ENCODE measurements at regions not wholly inside any gene's neighbourhood (a gene's known extent, or its start where the extent isn't known, plus 50 kb on each side); places are given as distances from the start of the nearest gene placed in this dataset.

DNA sequence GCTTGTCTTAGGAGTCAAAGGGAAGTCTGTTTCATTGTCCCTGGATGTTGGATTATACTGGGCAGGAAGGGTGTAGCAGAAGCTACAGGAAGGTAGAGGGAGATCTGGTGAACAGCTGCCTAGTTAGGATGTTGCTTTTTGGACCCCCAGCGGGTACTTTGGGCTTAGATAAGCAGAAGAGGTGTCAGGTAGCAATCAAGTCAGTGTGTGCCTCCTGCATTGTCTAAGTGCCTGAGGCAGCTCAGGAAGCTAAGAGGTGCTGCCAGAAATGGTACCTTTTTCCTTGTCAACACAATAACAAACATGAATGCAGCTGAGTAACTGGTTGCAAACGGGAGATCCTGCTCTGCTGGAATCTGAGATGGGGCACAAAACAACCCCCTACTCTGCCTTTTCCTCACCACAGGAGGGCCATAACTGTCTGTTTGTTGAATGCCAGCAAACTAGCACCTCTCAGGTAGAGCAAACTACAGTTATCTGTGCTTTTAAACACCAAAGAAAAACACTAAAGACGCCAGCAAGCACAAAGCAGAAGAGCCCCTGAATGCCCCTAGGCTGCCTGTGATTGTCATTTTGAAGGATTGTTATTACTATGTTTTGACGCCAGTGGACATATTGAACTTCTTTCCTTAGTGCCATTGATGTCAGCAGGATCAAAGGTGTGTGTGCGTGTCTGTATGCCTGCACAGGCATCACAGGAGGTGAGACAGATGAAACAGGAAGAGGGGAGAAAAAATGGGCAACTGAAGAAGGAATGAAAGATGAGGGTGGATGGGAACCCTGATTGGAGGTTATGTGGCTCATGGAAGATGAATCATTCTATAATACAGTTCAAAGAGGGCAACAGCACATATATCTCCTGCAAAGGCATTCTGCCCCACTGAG is 151.4 kb downstream of the ETAA1 start:
- FAIRE-seq: no peak
- no peak for ATAC-seq
- Histone ChIP-seq H3K27me3 (ENCODE audit: control insufficient read depth in 1 of 2, insufficient read depth in 2 of 2, low read length in 2 of 2) (no peaks in the 10 kb centered on the region), H4K20me1 (ENCODE audit: insufficient read depth, low read length) (no peaks in the 10 kb centered on the region), H3K4me1 (ENCODE audit: insufficient read depth, low read length) (no peaks in the 10 kb centered on the region), H3K9me3 (ENCODE audit: low read length) (peaks cover 45% of the 10 kb centered on the region), H2AFZ (ENCODE audit: low read length) (no peak overlapping the region), H3K27ac (ENCODE audit: extremely low read length, insufficient read depth, low read length) (no peak overlapping the region), H3K79me2 (ENCODE audit: insufficient read depth, low read length) (no peaks in the 10 kb centered on the region), H3K4me3 (replicated peaks in 1 of 3; ENCODE audit: insufficient read depth in 1 of 3, low read depth in 2 of 3, low read length in 3 of 3) (no peak overlapping the region), H3K4me2 (ENCODE audit: low read depth, low read length) (no peak overlapping the region), H3K36me3 (replicated peaks in 1 of 2; ENCODE audit: control insufficient read depth in 1 of 2, insufficient read depth in 2 of 2, low read length in 2 of 2) (no peaks in the 10 kb centered on the region), H3K9ac (ENCODE audit: insufficient read depth, low read depth, low read length) (no peak overlapping the region)
- ChIA-PET CTCF (ENCODE audit: low intra/inter-chr PET ratio, low total read pairs) (no interaction called here), POLR2A (no interaction called here)
- 3% methylated on average over 5 of the region's 5 CpGs for WGBS (ENCODE audit: low lambda C conversion rate)
- BruUV-seq (replicated peaks): no TSS peak
- TF ChIP-seq FOXP1 (IDR thresholded peaks at IDR 0.05): no peak
- no peak for TF ChIP-seq FOXP1 (CRISPR knock-in tag; IDR thresholded peaks at IDR 0.05)
- no peak for TF ChIP-seq SRSF4 (IDR thresholded peaks at IDR 0.05; ENCODE audit: low read depth, low read length, poor library complexity, severe bottlenecking)
- TF ChIP-seq, protein P1, sequence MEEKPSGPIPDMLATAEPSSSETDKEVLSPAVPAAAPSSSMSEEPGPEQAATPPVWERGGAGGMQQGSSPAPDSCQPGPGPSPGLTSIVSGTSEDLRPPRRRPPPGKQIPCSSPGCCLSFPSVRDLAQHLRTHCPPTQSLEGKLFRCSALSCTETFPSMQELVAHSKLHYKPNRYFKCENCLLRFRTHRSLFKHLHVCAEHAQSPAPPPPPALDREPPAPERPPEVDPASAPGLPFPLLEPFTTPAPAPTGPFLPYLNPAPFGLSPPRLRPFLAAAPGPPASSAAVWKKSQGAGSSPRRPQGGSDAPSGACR (CRISPR knock-in tag; IDR thresholded peaks at IDR 0.05): no peak
- no peak for TF ChIP-seq AGO1 (IDR thresholded peaks at IDR 0.05; ENCODE audit: low read depth, low read length, poor library complexity, severe bottlenecking)
- no peak for TF ChIP-seq ZNF468 (CRISPR knock-in tag; IDR thresholded peaks at IDR 0.05)
- TF ChIP-seq PCBP2 (optimal IDR thresholded peaks at IDR 0.05; ENCODE audit: low read depth, low read length, poor library complexity, severe bottlenecking): no peak
- intact Hi-C loops (cut with micrococcal nuclease; ENCODE audit: unreplicated experiment) (no loop called here), in situ Hi-C loops (cut with HindIII; ENCODE audit: extremely low pct_ligation_motif_present, low pct_unique_long_range_greater_than_20kb) (no loop called here)
- no peak for DNase-seq (ENCODE audit: low spot score)

DNA sequence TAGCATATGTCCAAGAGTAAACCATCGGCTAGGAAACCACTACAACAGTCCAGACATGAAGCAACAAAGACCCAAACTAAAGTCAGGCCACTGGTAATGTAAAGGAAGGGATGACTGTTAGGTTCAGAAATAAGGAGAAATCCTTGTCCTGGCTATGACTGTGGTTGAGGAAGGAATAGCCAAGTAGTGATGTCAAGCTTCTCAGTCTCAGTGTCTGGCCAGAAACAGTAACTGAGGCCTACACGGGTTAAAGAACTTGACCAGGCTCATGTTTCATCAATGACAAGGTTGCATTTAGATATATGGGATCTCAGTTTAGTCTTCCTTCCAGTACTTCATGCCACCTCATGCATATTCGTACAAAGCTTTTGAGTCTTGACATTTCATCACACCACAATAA is 162.0 kb downstream of the ETAA1 start:
- Histone ChIP-seq H3K27ac (ENCODE audit: extremely low read length, insufficient read depth, low read length) (no peak overlapping the region), H3K4me1 (ENCODE audit: insufficient read depth, low read length) (no peaks in the 10 kb centered on the region), H4K20me1 (ENCODE audit: insufficient read depth, low read length) (no peaks in the 10 kb centered on the region), H3K4me3 (replicated peaks in 1 of 3; ENCODE audit: insufficient read depth in 1 of 3, low read depth in 2 of 3, low read length in 3 of 3) (no peak overlapping the region), H3K36me3 (replicated peaks in 1 of 2; ENCODE audit: control insufficient read depth in 1 of 2, insufficient read depth in 2 of 2, low read length in 2 of 2) (no peaks in the 10 kb centered on the region), H3K27me3 (ENCODE audit: control insufficient read depth in 1 of 2, insufficient read depth in 2 of 2, low read length in 2 of 2) (no peaks in the 10 kb centered on the region), H3K4me2 (ENCODE audit: low read depth, low read length) (no peak overlapping the region), H2AFZ (ENCODE audit: low read length) (no peak overlapping the region), H3K9me3 (ENCODE audit: low read length) (peaks cover 29% of the 10 kb centered on the region; the same call in 1 of the 2 replicates), H3K79me2 (ENCODE audit: insufficient read depth, low read length) (no peaks in the 10 kb centered on the region), H3K9ac (ENCODE audit: insufficient read depth, low read depth, low read length) (no peak overlapping the region)
- WGBS (ENCODE audit: low lambda C conversion rate): 7% methylated on average over 3 of the region's 3 CpGs
- intact Hi-C loops (cut with micrococcal nuclease; ENCODE audit: unreplicated experiment) (no loop called here), in situ Hi-C loops (cut with HindIII; ENCODE audit: extremely low pct_ligation_motif_present, low pct_unique_long_range_greater_than_20kb) (no loop called here)
- DNase-seq (ENCODE audit: low spot score) (no peak), FAIRE-seq (no peak), ATAC-seq (no peak)
- TF ChIP-seq, protein P2, sequence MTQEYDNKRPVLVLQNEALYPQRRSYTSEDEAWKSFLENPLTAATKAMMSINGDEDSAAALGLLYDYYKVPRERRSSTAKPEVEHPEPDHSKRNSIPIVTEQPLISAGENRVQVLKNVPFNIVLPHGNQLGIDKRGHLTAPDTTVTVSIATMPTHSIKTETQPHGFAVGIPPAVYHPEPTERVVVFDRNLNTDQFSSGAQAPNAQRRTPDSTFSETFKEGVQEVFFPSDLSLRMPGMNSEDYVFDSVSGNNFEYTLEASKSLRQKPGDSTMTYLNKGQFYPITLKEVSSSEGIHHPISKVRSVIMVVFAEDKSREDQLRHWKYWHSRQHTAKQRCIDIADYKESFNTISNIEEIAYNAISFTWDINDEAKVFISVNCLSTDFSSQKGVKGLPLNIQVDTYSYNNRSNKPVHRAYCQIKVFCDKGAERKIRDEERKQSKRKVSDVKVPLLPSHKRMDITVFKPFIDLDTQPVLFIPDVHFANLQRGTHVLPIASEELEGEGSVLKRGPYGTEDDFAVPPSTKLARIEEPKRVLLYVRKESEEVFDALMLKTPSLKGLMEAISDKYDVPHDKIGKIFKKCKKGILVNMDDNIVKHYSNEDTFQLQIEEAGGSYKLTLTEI (CRISPR knock-in tag; conservative IDR thresholded peaks at IDR 0.05): no peak
- no peak for TF ChIP-seq ZNF788 (CRISPR knock-in tag; IDR thresholded peaks at IDR 0.05; ENCODE audit: borderline replicate concordance)
- TF ChIP-seq, protein P3, sequence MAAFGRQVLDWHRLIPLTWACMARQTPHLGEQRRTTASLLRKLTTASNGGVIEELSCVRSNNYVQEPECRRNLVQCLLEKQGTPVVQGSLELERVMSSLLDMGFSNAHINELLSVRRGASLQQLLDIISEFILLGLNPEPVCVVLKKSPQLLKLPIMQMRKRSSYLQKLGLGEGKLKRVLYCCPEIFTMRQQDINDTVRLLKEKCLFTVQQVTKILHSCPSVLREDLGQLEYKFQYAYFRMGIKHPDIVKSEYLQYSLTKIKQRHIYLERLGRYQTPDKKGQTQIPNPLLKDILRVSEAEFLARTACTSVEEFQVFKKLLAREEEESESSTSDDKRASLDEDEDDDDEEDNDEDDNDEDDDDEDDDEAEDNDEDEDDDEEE (CRISPR knock-in tag; IDR thresholded peaks at IDR 0.05): no peak
- no TSS peak for BruUV-seq (replicated peaks)
- POLR2A ChIA-PET: no interaction called here
- CTCF ChIA-PET (ENCODE audit: low intra/inter-chr PET ratio, low total read pairs): no interaction called here
